ENCODE measurements at regions not wholly inside any gene's neighbourhood (a gene's known extent, or its start where the extent isn't known, plus 50 kb on each side); places are given as distances from the start of the nearest gene placed in this dataset.

GRCh38 chr10:35892526-35892925 is 250.4 kb upstream of the FZD8 start:
- H3K36me3 ChIP-seq (ENCODE audit: control insufficient read depth in 1 of 2, insufficient read depth in 2 of 2, low read length in 2 of 2), result no peaks in the 10 kb centered on the region
- no peaks in the 10 kb centered on the region for H3K9me3 ChIP-seq (ENCODE audit: control insufficient read depth in 1 of 2, low read length in 2 of 2)
- no peaks in the 10 kb centered on the region for H3K27me3 ChIP-seq (ENCODE audit: control insufficient read depth in 1 of 2, insufficient read depth in 2 of 2, low read length in 2 of 2)
- H3K4me1 ChIP-seq (ENCODE audit: control insufficient read depth in 1 of 2, insufficient read depth in 2 of 2, low read length in 2 of 2), result no peaks in the 10 kb centered on the region
- H3K4me3 ChIP-seq (ENCODE audit: low read depth in 1 of 2, low read length in 2 of 2), result no peak overlapping the region
- H3K27ac ChIP-seq (ENCODE audit: low read depth, low read length), result no peak overlapping the region
- H3K9ac ChIP-seq (ENCODE audit: low read depth in 1 of 2, low read length in 2 of 2), result no peak overlapping the region

DNA sequence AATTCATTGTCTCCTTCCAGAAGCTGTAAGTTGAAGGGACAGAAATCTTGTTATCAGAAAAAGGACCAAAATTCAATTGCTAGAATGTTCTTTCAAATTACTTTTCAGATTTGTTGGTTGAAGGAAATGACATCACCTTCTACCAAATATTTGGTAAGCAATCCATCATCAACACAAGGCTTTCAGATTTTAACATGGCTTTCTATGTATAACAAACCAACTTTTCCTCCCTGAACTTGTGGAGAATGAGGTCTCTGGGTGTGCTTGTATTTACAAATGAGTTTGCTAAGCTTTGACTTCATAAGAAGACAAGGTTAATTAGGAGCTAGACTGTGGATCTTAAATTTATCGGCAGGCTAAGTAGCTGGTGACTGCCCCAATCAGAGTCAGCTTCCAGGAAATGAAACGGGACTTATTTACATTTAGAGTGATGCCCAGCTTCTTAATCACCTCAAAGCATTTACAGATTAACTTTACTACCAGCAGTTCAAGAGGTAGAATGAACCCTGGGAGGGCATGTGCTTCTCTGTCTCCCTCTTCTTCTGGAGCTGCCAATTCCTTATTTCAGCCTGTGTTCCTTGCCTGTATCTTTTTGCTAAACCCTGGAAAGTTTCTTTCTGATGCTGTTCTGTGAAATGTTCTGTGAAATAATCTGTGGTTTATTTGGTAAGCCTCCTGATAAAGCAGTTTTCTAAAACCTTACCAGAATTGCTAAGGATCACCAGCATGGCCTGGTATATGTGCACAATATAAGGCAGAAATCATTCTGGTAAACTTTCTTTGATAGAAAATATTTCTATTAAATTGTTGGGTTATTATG is 248.8 kb upstream of the FZD8 start:
- Histone ChIP-seq H3K9ac (ENCODE audit: low read depth in 1 of 2, low read length in 2 of 2) (no peak overlapping the region), H3K27ac (ENCODE audit: low read depth, low read length) (no peak overlapping the region), H3K4me1 (ENCODE audit: control insufficient read depth in 1 of 2, insufficient read depth in 2 of 2, low read length in 2 of 2) (no peaks in the 10 kb centered on the region), H3K27me3 (ENCODE audit: control insufficient read depth in 1 of 2, insufficient read depth in 2 of 2, low read length in 2 of 2) (no peaks in the 10 kb centered on the region), H3K9me3 (ENCODE audit: control insufficient read depth in 1 of 2, low read length in 2 of 2) (no peaks in the 10 kb centered on the region), H3K4me3 (ENCODE audit: low read depth in 1 of 2, low read length in 2 of 2) (no peak overlapping the region), H3K36me3 (ENCODE audit: control insufficient read depth in 1 of 2, insufficient read depth in 2 of 2, low read length in 2 of 2) (no peaks in the 10 kb centered on the region)

- Histone ChIP-seq H3K27me3 (ENCODE audit: control insufficient read depth in 1 of 2, insufficient read depth in 2 of 2, low read length in 2 of 2) (no peaks in the 10 kb centered on the region), H3K27ac (ENCODE audit: low read depth, low read length) (no peak overlapping the region), H3K4me1 (ENCODE audit: control insufficient read depth in 1 of 2, insufficient read depth in 2 of 2, low read length in 2 of 2) (no peaks in the 10 kb centered on the region), H3K36me3 (ENCODE audit: control insufficient read depth in 1 of 2, insufficient read depth in 2 of 2, low read length in 2 of 2) (no peaks in the 10 kb centered on the region), H3K9me3 (ENCODE audit: control insufficient read depth in 1 of 2, low read length in 2 of 2) (no peaks in the 10 kb centered on the region), H3K9ac (ENCODE audit: low read depth in 1 of 2, low read length in 2 of 2) (no peak overlapping the region), H3K4me3 (ENCODE audit: low read depth in 1 of 2, low read length in 2 of 2) (no peak overlapping the region)
These were observed 248.0 kb upstream of the FZD8 start for GRCh38 chr10:35889971-35890675.

- H3K4me1 ChIP-seq (ENCODE audit: control insufficient read depth in 1 of 2, insufficient read depth in 2 of 2, low read length in 2 of 2), result no peaks in the 10 kb centered on the region
- H3K9ac ChIP-seq (ENCODE audit: low read depth in 1 of 2, low read length in 2 of 2), result no peak overlapping the region
- no peaks in the 10 kb centered on the region for H3K36me3 ChIP-seq (ENCODE audit: control insufficient read depth in 1 of 2, insufficient read depth in 2 of 2, low read length in 2 of 2)
- no peaks in the 10 kb centered on the region for H3K27me3 ChIP-seq (ENCODE audit: control insufficient read depth in 1 of 2, insufficient read depth in 2 of 2, low read length in 2 of 2)
- H3K4me3 ChIP-seq (ENCODE audit: low read depth in 1 of 2, low read length in 2 of 2), result no peak overlapping the region
- no peak overlapping the region for H3K27ac ChIP-seq (ENCODE audit: low read depth, low read length)
- no peaks in the 10 kb centered on the region for H3K9me3 ChIP-seq (ENCODE audit: control insufficient read depth in 1 of 2, low read length in 2 of 2)
These were observed 247.1 kb upstream of the FZD8 start for GRCh38 chr10:35889226-35889625.

DNA sequence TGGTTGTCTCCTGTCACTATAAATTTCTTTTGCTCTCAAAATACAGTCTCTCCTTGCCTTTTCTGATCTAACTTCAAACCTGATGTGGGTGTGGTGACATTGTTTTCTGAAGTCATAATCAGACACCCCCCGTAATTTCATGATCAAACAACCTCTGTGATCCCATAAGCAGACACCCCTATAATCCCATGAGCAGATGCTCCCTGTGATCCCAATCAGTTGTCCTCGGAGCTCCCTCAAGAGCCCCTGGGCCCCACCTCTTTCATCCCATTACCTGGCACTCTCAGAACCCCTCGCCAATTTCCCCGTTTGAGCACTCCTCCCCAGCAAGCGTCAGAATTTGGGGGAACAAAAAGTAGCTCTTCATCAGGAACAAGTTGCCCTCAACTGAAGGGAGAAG is 246.3 kb upstream of the FZD8 start:
- Histone ChIP-seq H3K4me1 (ENCODE audit: control insufficient read depth in 1 of 2, insufficient read depth in 2 of 2, low read length in 2 of 2) (no peaks in the 10 kb centered on the region), H3K4me3 (ENCODE audit: low read depth in 1 of 2, low read length in 2 of 2) (no peak overlapping the region), H3K9me3 (ENCODE audit: control insufficient read depth in 1 of 2, low read length in 2 of 2) (no peaks in the 10 kb centered on the region), H3K9ac (ENCODE audit: low read depth in 1 of 2, low read length in 2 of 2) (no peak overlapping the region), H3K27me3 (ENCODE audit: control insufficient read depth in 1 of 2, insufficient read depth in 2 of 2, low read length in 2 of 2) (no peaks in the 10 kb centered on the region), H3K36me3 (ENCODE audit: control insufficient read depth in 1 of 2, insufficient read depth in 2 of 2, low read length in 2 of 2) (no peaks in the 10 kb centered on the region), H3K27ac (ENCODE audit: low read depth, low read length) (no peak overlapping the region)

DNA sequence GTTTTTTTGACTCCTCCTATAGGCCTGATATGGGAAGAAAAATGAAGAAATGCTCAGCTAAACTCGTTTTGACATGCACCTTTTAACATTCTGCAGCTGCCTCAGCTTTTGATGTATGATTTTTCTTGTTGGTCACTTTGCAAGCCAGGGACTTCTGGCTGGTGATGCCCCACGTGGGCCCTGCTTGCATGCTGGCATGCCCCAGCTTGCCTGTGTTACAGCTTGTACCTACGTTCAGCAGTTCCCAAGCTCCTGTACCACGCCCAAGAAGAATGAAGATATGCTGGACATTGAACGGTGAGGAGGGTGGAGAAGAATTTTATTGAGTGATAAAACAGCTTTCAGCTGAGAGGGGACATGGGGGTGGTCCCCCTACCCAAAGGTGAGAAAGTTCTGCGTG is 245.6 kb upstream of the FZD8 start:
- Histone ChIP-seq H3K27me3 (ENCODE audit: control insufficient read depth in 1 of 2, insufficient read depth in 2 of 2, low read length in 2 of 2) (no peaks in the 10 kb centered on the region), H3K4me1 (ENCODE audit: control insufficient read depth in 1 of 2, insufficient read depth in 2 of 2, low read length in 2 of 2) (no peaks in the 10 kb centered on the region), H3K36me3 (ENCODE audit: control insufficient read depth in 1 of 2, insufficient read depth in 2 of 2, low read length in 2 of 2) (no peaks in the 10 kb centered on the region), H3K9ac (ENCODE audit: low read depth in 1 of 2, low read length in 2 of 2) (no peak overlapping the region), H3K27ac (ENCODE audit: low read depth, low read length) (no peak overlapping the region), H3K4me3 (ENCODE audit: low read depth in 1 of 2, low read length in 2 of 2) (no peak overlapping the region), H3K9me3 (ENCODE audit: control insufficient read depth in 1 of 2, low read length in 2 of 2) (no peaks in the 10 kb centered on the region)

DNA sequence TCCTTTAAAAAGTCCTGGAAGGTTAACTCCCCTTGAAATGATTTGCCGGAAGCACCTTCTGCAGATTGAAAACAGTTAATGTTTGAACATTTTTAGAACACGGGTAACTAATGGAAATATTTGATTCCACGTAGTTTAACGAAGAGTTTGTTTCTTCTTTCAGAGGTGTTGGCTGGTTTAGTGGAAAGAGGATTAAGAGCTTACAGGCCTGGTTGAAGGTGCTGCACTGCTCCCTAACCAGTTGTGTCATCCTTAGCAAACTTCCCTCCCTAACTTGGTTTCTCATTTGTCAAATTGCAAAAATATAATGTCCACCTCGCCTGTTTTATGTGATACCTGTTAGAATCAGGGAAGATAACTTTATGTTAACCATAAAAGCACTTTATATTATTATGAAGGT is 243.0 kb upstream of the FZD8 start:
- Histone ChIP-seq H3K27me3 (ENCODE audit: control insufficient read depth in 1 of 2, insufficient read depth in 2 of 2, low read length in 2 of 2) (no peaks in the 10 kb centered on the region), H3K4me3 (ENCODE audit: low read depth in 1 of 2, low read length in 2 of 2) (no peak overlapping the region), H3K27ac (ENCODE audit: low read depth, low read length) (no peak overlapping the region), H3K4me1 (ENCODE audit: control insufficient read depth in 1 of 2, insufficient read depth in 2 of 2, low read length in 2 of 2) (no peaks in the 10 kb centered on the region), H3K9me3 (ENCODE audit: control insufficient read depth in 1 of 2, low read length in 2 of 2) (no peaks in the 10 kb centered on the region), H3K9ac (ENCODE audit: low read depth in 1 of 2, low read length in 2 of 2) (no peak overlapping the region), H3K36me3 (ENCODE audit: control insufficient read depth in 1 of 2, insufficient read depth in 2 of 2, low read length in 2 of 2) (no peaks in the 10 kb centered on the region)

DNA sequence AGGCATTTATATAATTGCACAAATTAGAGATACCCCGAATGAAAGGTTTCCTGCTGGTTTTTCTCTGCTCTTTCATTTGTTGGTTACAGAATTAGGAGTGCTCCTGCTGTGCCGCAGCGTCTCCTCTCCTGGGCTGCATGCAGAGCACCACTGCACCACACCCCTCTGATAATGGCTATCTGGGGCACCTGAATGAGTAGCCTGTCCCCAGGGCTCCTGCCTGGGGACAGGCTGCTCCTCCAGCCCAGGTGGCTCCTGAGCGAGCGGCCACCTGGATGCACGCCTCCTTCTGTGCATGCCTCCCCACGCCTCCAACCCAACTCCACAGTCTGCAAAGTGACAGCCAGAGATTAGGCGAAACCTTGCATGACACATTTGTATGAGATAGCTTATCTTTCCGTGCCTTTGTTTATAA is 242.6 kb upstream of the FZD8 start:
- H3K9ac ChIP-seq (ENCODE audit: low read depth in 1 of 2, low read length in 2 of 2), result no peak overlapping the region
- H3K36me3 ChIP-seq (ENCODE audit: control insufficient read depth in 1 of 2, insufficient read depth in 2 of 2, low read length in 2 of 2), result no peaks in the 10 kb centered on the region
- H3K4me3 ChIP-seq (ENCODE audit: low read depth in 1 of 2, low read length in 2 of 2), result no peak overlapping the region
- H3K4me1 ChIP-seq (ENCODE audit: control insufficient read depth in 1 of 2, insufficient read depth in 2 of 2, low read length in 2 of 2), result no peaks in the 10 kb centered on the region
- H3K27ac ChIP-seq (ENCODE audit: low read depth, low read length), result no peak overlapping the region
- no peaks in the 10 kb centered on the region for H3K9me3 ChIP-seq (ENCODE audit: control insufficient read depth in 1 of 2, low read length in 2 of 2)
- no peaks in the 10 kb centered on the region for H3K27me3 ChIP-seq (ENCODE audit: control insufficient read depth in 1 of 2, insufficient read depth in 2 of 2, low read length in 2 of 2)

DNA sequence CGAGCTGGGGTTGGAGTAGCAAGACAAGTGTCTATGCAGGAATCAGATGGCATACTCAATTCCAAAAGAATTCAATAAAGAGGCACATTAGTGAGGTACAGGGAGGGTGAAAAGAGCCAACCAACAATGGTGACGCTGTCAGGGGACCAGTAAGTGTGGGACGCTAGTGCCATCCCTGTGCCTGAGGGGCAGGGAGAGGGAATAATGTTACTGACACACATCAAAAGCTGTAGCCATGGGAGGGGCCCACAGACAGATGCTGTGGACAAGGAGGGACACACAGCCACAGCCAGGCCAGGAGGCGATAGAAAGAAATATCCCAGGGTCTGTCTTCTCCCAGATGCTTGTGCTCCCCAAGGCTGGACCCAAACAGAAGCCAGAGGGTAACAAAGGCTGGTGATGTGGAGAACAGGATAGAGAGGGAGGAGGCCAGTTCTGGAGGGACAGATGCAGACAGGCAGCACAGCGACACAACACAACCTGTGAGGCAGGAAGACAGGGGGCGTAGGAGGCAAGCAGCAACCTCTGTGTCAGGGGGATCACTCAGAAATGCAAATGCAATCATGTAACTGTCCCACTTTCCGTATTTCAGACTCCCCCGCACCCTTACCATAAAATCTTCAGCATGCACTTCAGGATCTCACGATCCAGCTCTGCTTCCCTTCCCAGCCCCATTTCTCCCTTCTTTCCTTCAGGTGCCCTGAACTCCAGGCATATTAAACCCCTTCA is 240.5 kb upstream of the FZD8 start:
- Histone ChIP-seq H3K4me3 (ENCODE audit: low read depth in 1 of 2, low read length in 2 of 2) (no peak overlapping the region), H3K9me3 (ENCODE audit: control insufficient read depth in 1 of 2, low read length in 2 of 2) (no peaks in the 10 kb centered on the region), H3K9ac (ENCODE audit: low read depth in 1 of 2, low read length in 2 of 2) (no peak overlapping the region), H3K27me3 (ENCODE audit: control insufficient read depth in 1 of 2, insufficient read depth in 2 of 2, low read length in 2 of 2) (no peaks in the 10 kb centered on the region), H3K27ac (ENCODE audit: low read depth, low read length) (no peak overlapping the region), H3K4me1 (ENCODE audit: control insufficient read depth in 1 of 2, insufficient read depth in 2 of 2, low read length in 2 of 2) (no peaks in the 10 kb centered on the region), H3K36me3 (ENCODE audit: control insufficient read depth in 1 of 2, insufficient read depth in 2 of 2, low read length in 2 of 2) (no peaks in the 10 kb centered on the region)

GRCh38 chr10:35881320-35881719 is 239.2 kb upstream of the FZD8 start:
- Histone ChIP-seq H3K4me1 (ENCODE audit: control insufficient read depth in 1 of 2, insufficient read depth in 2 of 2, low read length in 2 of 2) (no peaks in the 10 kb centered on the region), H3K9ac (ENCODE audit: low read depth in 1 of 2, low read length in 2 of 2) (no peak overlapping the region), H3K9me3 (ENCODE audit: control insufficient read depth in 1 of 2, low read length in 2 of 2) (no peaks in the 10 kb centered on the region), H3K27me3 (ENCODE audit: control insufficient read depth in 1 of 2, insufficient read depth in 2 of 2, low read length in 2 of 2) (no peaks in the 10 kb centered on the region), H3K36me3 (ENCODE audit: control insufficient read depth in 1 of 2, insufficient read depth in 2 of 2, low read length in 2 of 2) (no peaks in the 10 kb centered on the region), H3K27ac (ENCODE audit: low read depth, low read length) (no peak overlapping the region), H3K4me3 (ENCODE audit: low read depth in 1 of 2, low read length in 2 of 2) (no peak overlapping the region)
